Prostate gland (tissue), 2 donors: ENCODE measurements at regions not wholly inside any gene's neighbourhood (a gene's known extent, or its start where the extent isn't known, plus 50 kb on each side); places are given as distances from the start of the nearest gene placed in this dataset.

Source experiments
- POLR2A ChIP-seq: fragments of 450-650 bp; IDR thresholded peaks from one replicate; pipeline ENCODE4 v1.6.1; 2016; ENCODE audit warnings: antibody characterized with exemption, mild to moderate bottlenecking
- POLR2AphosphoS5 ChIP-seq: sonication (generic); formaldehyde crosslinking; IDR thresholded peaks from one replicate; pipeline ENCODE4 v1.6.1; 2017; ENCODE audit warnings: antibody characterized with exemption
- TF ChIP-seq, protein P1 (sequence below), 4 experiments: fragments of 200-600 bp in 2 of 4; fragments of 450-650 bp in 2 of 4; sonication (generic) in 2 of 4; IDR thresholded peaks; 1 replicate in 3 of 4; 2 replicates in 1 of 4; pipeline ENCODE4 v1.5.1; 2016 to 2019; ENCODE audit warnings: antibody characterized with exemption in 4 of 4, mild to moderate bottlenecking in 2 of 4, moderate library complexity in 2 of 4

DNA sequence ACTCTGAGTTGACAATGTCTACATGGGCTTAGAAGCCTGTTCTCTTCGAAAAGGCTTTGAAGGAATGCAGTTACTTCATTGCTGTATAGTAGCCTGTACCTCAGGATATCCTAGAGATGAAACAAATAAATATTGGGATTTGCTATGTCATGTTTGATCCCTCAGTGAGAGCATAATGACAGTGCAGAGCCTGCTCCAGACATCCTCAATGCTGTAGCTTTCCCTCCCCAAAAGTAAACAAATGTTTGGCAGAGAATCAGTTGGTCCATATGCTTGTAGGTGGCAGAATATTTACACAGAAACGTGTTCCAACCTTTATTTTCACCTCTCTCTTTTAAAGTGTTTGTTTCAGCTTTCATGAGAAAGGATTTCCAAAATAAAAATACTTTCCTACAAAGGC lies 515.3 kb upstream of the SGCG start:
- TF ChIP-seq POLR2AphosphoS5 (no peak), POLR2A (no peak)
- TF ChIP-seq, protein P1, sequence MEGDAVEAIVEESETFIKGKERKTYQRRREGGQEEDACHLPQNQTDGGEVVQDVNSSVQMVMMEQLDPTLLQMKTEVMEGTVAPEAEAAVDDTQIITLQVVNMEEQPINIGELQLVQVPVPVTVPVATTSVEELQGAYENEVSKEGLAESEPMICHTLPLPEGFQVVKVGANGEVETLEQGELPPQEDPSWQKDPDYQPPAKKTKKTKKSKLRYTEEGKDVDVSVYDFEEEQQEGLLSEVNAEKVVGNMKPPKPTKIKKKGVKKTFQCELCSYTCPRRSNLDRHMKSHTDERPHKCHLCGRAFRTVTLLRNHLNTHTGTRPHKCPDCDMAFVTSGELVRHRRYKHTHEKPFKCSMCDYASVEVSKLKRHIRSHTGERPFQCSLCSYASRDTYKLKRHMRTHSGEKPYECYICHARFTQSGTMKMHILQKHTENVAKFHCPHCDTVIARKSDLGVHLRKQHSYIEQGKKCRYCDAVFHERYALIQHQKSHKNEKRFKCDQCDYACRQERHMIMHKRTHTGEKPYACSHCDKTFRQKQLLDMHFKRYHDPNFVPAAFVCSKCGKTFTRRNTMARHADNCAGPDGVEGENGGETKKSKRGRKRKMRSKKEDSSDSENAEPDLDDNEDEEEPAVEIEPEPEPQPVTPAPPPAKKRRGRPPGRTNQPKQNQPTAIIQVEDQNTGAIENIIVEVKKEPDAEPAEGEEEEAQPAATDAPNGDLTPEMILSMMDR (IDR thresholded peaks at IDR 0.05), result no peak
